Loucy (cell line): ENCODE measurements at regions not wholly inside any gene's neighbourhood (a gene's known extent, or its start where the extent isn't known, plus 50 kb on each side); places are given as distances from the start of the nearest gene placed in this dataset.

ENCODE experiments used
- H2AFZ ChIP-seq: fragments of 200-600 bp; sonication (generic); 2 replicates; pipeline ENCODE4 v1.6.0; 2016; ENCODE audit warnings: antibody characterized with exemption, mild to moderate bottlenecking, low read length, moderate library complexity
- H3F3A ChIP-seq: fragments of 200-600 bp; 2 replicates; pipeline ENCODE4 v1.6.0; 2016; ENCODE audit warnings: antibody characterized with exemption, low read depth, mild to moderate bottlenecking
- H3K27me3 ChIP-seq: fragments of 200-600 bp; sonication (generic); 2 replicates; pipeline ENCODE4 v1.6.1; 2014; ENCODE audit warnings: low read length, mild to moderate bottlenecking; ENCODE audit not compliant: insufficient read depth, poor library complexity, severe bottlenecking
- H3K36me3 ChIP-seq: fragments of 200-600 bp; sonication (generic); 2 replicates; pipeline ENCODE4 v1.6.1; 2016; ENCODE audit warnings: low read length; ENCODE audit not compliant: insufficient read depth
- H3K4me1 ChIP-seq: fragments of 200-600 bp; sonication (generic); 2 replicates; pipeline ENCODE4 v1.5.1; 2014; ENCODE audit warnings: low read length, mild to moderate bottlenecking; ENCODE audit not compliant: insufficient read depth, poor library complexity, severe bottlenecking
- H3K4me2 ChIP-seq: fragments of 200-600 bp; sonication (generic); 2 replicates; pipeline ENCODE4 v1.6.0; 2014; ENCODE audit warnings: antibody characterized with exemption, low read length, low read depth, mild to moderate bottlenecking; ENCODE audit not compliant: poor library complexity, severe bottlenecking
- H3K4me3 ChIP-seq: fragments of 200-600 bp; sonication (generic); 2 replicates; pipeline ENCODE4 v1.5.1; 2014; ENCODE audit warnings: low read length, mild to moderate bottlenecking, mixed read lengths; ENCODE audit not compliant: poor library complexity, severe bottlenecking
- H3K79me2 ChIP-seq: fragments of 200-600 bp; sonication (generic); 2 replicates; pipeline ENCODE4 v1.6.1; 2014; ENCODE audit warnings: low read length; ENCODE audit not compliant: insufficient read depth
- H3K9ac ChIP-seq: fragments of 200-600 bp; sonication (generic); 2 replicates; pipeline ENCODE4 v1.6.0; 2014; ENCODE audit warnings: mild to moderate bottlenecking, low read depth, low read length, moderate library complexity; ENCODE audit not compliant: poor library complexity, severe bottlenecking
- H3K9me2 ChIP-seq: fragments of 200-600 bp; sonication (generic); replicated peaks from 2 replicates; pipeline ENCODE4 v1.6.1; 2016; ENCODE audit warnings: low read depth, low read length, mixed read lengths
- H3K9me3 ChIP-seq: fragments of 200-600 bp; sonication (generic); 2 replicates; pipeline ENCODE4 v1.6.1; 2014; ENCODE audit warnings: mild to moderate bottlenecking, antibody characterized with exemption, low read length, low read depth; ENCODE audit not compliant: insufficient read depth
- H4K20me1 ChIP-seq: fragments of 200-600 bp; sonication (generic); 2 replicates; pipeline ENCODE4 v1.6.0; 2014; ENCODE audit warnings: antibody characterized with exemption, low read length, mild to moderate bottlenecking; ENCODE audit not compliant: insufficient read depth, poor library complexity, severe bottlenecking
- EZH2phosphoT487 ChIP-seq: fragments of 200-600 bp; IDR thresholded peaks from 2 replicates; pipeline ENCODE4 v1.6.1; 2018; ENCODE audit warnings: antibody characterized with exemption, mild to moderate bottlenecking, moderate library complexity, borderline replicate concordance
- TF ChIP-seq, protein P1 (sequence below): fragments of 200-600 bp; sonication (generic); conservative IDR thresholded peaks from 2 replicates; pipeline ENCODE4 v1.5.1; 2014; ENCODE audit warnings: mild to moderate bottlenecking, antibody characterized with exemption, low read length

DNA sequence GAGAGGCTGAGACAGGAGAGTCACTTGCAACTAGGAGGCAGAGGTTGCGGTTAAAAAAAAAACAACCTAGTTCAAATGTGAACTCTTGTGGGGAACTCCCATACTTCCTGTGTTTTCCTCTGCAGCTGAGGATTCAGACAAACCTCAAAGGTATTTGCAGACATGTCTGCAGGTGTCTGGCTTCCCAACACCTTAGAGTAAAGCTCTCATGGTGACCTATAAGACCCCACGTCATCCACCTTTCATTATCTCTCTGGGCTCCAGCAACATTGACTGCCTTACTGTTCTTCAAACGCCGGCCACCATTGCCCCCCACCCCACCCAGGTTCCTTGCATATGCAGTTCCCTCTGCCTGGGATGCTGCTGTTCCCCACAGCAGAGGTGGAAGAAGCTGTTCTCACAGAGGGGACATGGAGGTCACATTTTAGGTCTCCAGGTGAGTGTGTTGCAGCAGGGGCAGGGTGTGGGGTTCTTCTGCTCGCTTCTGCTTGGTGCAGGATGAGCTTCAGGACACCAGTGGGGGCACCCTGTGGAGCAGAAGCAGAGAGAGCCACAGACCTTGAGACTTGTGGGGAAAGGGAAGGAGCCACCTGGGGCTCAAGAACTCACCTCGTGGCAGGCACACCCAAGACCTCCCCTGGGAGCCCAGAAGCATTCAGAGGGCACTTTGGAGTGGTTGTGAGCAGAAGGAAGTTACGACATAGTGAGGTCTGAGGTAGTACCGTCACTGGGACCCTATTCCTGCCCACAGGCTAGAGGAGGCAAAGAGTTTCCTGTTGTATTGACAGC is 203.2 kb downstream of the CSNK2A3 start:
- Histone ChIP-seq H3K9ac (no peak overlapping the region), H3K4me3 (no peak overlapping the region), H3K27me3 (no peaks in the 10 kb centered on the region), H3K9me3 (no peaks in the 10 kb centered on the region), H4K20me1 (no peaks in the 10 kb centered on the region), H3F3A (no peaks in the 10 kb centered on the region), H2AFZ (0 out of 2 replicates have a peak overlapping the region, but pooled peaks have one; percentile 25), H3K4me1 (peaks cover 2% of the 10 kb centered on the region), H3K79me2 (no peaks in the 10 kb centered on the region), H3K9me2 (no peaks in the 10 kb centered on the region), H3K4me2 (no peak overlapping the region), H3K36me3 (no peaks in the 10 kb centered on the region)
- TF ChIP-seq, protein P1, sequence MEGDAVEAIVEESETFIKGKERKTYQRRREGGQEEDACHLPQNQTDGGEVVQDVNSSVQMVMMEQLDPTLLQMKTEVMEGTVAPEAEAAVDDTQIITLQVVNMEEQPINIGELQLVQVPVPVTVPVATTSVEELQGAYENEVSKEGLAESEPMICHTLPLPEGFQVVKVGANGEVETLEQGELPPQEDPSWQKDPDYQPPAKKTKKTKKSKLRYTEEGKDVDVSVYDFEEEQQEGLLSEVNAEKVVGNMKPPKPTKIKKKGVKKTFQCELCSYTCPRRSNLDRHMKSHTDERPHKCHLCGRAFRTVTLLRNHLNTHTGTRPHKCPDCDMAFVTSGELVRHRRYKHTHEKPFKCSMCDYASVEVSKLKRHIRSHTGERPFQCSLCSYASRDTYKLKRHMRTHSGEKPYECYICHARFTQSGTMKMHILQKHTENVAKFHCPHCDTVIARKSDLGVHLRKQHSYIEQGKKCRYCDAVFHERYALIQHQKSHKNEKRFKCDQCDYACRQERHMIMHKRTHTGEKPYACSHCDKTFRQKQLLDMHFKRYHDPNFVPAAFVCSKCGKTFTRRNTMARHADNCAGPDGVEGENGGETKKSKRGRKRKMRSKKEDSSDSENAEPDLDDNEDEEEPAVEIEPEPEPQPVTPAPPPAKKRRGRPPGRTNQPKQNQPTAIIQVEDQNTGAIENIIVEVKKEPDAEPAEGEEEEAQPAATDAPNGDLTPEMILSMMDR: no peak
- TF ChIP-seq EZH2phosphoT487: no peak

DNA sequence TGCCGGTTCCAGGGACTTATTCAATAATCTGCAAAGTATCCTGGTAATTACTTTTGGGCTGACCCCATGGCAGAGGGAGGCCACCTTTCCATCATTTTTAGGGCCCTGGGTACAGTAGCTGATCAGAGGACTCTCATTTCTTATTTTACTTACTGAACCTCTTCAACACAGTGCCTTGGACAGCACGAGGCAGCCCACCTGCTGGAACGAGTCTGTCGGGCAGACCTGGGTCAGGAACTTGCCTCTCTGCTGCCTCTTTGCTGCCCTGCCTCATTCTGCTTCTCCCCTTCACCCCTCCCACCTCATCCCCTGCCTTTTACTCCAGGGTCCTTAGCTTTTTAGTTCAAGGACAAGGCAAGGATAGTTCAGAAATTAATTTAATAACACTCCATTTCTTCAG is 204.5 kb downstream of the CSNK2A3 start:
- Histone ChIP-seq H4K20me1 (no peaks in the 10 kb centered on the region), H3K9me2 (no peaks in the 10 kb centered on the region), H3K27me3 (no peaks in the 10 kb centered on the region), H3K36me3 (no peaks in the 10 kb centered on the region), H3K9ac (no peak overlapping the region), H3K9me3 (no peaks in the 10 kb centered on the region), H3F3A (no peaks in the 10 kb centered on the region), H3K79me2 (no peaks in the 10 kb centered on the region), H2AFZ (no peak overlapping the region), H3K4me1 (peaks cover 2% of the 10 kb centered on the region), H3K4me3 (no peak overlapping the region), H3K4me2 (no peak overlapping the region)
- TF ChIP-seq EZH2phosphoT487: no peak
- TF ChIP-seq, protein P1: no peak

- H3F3A ChIP-seq: no peaks in the 10 kb centered on the region
- H3K9ac ChIP-seq: no peak overlapping the region
- H3K36me3 ChIP-seq: no peaks in the 10 kb centered on the region
- no peaks in the 10 kb centered on the region for H3K79me2 ChIP-seq
- no peak overlapping the region for H3K4me3 ChIP-seq
- TF ChIP-seq, protein P1: peak; percentile 32; the same call in 1 of the 2 replicates
- TF ChIP-seq EZH2phosphoT487: no peak
- H3K9me3 ChIP-seq: no peaks in the 10 kb centered on the region
- no peaks in the 10 kb centered on the region for H3K27me3 ChIP-seq
- no peak overlapping the region for H2AFZ ChIP-seq
- no peaks in the 10 kb centered on the region for H3K9me2 ChIP-seq
- no peaks in the 10 kb centered on the region for H4K20me1 ChIP-seq
- H3K4me1 ChIP-seq: peaks cover 2% of the 10 kb centered on the region
- H3K4me2 ChIP-seq: no peak overlapping the region
Measured at GRCh38 chr11:11148104-11148509, 204.9 kb downstream of the CSNK2A3 start.
